ENCODE measurements at regions not wholly inside any gene's neighbourhood (a gene's known extent, or its start where the extent isn't known, plus 50 kb on each side); places are given as distances from the start of the nearest gene placed in this dataset.
"Not testable (repeated sequence)": the region's sequence is repeated elsewhere in the genome, so short reads cannot be mapped to it uniquely, and the experiment has no call there.

DNA sequence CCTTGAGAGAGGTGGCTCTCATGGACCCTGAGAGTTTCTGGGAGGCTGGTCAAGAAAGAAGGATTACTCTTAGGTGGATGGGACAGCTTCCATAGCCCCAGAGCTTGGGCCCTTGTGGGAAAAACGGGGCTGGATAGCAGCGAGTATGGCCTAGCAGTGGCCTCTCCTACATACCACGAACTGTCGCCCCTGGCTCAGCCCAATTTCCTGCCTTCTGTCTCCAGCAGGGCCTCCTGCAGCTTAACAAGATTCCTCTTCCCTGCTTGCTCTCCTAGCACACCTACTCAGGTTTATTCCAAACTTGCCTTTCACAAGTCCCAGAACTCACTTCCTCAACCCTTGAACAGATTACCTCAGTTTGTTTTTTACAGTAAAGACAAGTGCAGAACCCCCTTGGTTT is 139.7 kb upstream of the TPM1 start:
- no peak for TF ChIP-seq ZFX (IDR thresholded peaks at IDR 0.05)
- no peak for TF ChIP-seq CTCF (conservative IDR thresholded peaks at IDR 0.05)
- H3K27ac ChIP-seq: no peak overlapping the region

- no peak overlapping the region for H3K27ac ChIP-seq
- TF ChIP-seq CTCF (conservative IDR thresholded peaks at IDR 0.05) (no peak), ZFX (IDR thresholded peaks at IDR 0.05) (no peak)
These were observed 139.1 kb upstream of the TPM1 start for GRCh38 chr15:62903437-62903836.

DNA sequence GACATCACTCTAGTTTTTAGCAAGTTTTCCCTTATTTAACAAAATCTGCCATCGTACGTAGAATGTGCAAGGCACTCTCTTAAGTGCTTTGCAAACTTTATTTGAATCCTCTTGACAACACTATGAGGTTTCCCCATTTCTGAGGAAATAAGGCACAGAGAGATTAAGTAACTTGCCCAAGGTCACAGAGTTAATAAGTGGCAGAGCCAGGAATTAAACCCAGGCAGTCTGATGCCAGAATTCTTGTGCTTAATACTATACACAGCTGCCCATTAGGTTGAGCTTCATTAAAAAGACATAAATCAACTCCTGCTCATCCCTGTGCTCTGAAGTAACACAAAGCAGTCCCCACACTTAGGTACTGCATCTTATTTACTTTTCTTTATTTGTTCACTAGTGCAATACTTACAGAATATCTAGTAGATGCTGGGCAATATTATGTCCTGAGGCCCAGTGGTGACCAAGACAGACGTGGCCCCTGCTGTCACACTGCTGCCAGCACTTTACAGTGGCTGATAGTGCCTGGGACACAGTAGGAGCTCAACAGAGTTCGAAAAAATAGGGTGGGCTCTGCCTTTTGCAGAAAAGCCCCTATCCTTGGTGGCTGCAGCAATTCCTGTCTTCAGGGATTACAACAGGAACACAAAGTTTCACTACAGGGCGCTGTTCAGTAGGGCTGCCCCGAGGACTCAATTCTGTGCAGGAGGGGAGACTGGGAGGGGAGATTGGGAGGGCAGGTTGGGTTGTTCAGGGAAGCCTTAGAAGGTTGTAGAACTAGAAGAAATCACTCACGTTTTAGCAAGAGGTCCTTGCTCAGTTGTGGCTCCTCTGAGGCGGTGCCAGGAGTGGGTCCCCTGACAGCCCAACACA is 138.3 kb upstream of the TPM1 start:
- TF ChIP-seq CTCF (conservative IDR thresholded peaks at IDR 0.05) (peak; percentile 75), ZFX (IDR thresholded peaks at IDR 0.05) (no peak)
- no peak overlapping the region for H3K27ac ChIP-seq

DNA sequence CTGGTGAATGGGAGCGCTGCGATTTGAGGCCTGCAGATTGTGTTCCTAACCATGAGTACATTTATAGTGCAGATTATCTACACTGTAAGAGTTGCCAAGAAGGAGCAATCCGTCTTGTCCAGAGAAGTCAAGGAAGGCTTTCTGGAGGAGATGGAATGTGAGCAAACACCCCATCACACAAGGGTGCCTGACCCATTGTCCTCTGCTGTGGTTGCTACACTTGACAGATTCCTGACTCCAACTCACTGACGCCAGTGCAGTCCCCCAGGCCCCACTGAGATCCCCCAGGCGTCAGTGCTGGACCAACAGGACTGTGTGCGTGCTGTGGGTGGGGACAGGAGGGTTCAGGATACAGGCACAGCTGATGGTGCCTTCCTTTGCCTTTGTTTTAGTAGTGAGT is 135.9 kb upstream of the TPM1 start:
- H3K27ac ChIP-seq: no peak overlapping the region
- no peak for TF ChIP-seq ZFX (IDR thresholded peaks at IDR 0.05)
- TF ChIP-seq CTCF (conservative IDR thresholded peaks at IDR 0.05): no peak

DNA sequence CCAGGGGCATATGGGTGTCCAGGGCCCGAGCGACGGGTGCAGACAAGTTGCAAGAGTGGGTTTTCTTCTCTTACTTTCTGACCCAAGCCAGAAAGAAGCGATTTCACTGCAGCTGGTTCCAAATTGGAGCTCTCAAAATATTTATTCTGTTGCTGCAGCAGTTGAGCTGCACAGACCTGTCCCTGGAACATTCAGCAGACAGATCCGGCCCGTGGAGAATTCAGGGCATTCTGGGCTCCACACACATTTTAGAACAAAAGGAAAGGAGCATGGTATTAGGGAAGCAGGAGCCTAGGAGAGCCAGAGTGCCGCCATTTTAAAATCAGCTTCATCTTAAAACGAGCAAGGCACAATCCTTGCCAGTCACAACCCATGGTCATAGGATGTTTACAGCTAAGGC is 135.3 kb upstream of the TPM1 start:
- TF ChIP-seq ZFX (IDR thresholded peaks at IDR 0.05) (no peak), CTCF (conservative IDR thresholded peaks at IDR 0.05) (no peak)
- no peak overlapping the region for H3K27ac ChIP-seq

DNA sequence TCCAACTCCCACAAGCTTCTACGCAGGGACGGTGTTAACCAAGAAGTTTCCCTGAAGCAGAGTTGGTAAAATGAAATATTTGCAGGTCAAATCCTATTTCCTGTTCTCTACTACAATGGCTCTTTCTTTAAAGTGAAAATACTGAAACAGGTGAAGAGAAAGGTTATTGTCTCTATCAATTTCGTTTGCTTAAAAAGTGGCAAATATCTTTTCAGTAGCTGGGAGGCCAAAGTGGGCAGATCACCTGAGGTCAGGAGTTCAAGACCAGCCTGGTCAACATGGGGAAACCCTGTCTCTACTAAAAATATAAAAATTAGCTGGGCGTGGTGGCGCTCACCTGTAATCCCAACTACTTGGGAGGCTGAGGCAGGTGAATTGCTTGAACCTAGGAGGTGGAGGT is 134.2 kb upstream of the TPM1 start:
- not testable (repeated sequence) for H3K27ac ChIP-seq

DNA sequence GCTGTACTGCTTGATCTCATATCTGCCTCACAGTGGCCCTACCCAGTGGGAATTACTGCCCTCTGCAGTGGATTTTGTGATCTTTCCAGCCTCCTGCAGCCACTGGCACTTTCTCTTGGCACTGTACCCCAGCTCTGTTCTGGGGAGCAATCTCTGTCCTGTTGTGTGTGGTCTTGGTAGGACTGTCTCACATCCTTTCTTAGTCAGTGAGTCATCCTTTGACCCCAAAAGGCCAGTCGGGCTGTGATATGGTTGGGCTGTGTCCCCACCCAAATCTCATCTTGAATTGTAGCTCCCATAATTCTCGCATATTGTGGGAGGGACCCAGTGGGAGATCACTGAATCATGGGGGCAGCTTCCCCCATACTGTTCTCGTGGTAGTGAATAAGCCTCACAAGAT is 133.3 kb upstream of the TPM1 start:
- no peak overlapping the region for H3K27ac ChIP-seq
- TF ChIP-seq CTCF (conservative IDR thresholded peaks at IDR 0.05): no peak
- TF ChIP-seq ZFX (IDR thresholded peaks at IDR 0.05): no peak

DNA sequence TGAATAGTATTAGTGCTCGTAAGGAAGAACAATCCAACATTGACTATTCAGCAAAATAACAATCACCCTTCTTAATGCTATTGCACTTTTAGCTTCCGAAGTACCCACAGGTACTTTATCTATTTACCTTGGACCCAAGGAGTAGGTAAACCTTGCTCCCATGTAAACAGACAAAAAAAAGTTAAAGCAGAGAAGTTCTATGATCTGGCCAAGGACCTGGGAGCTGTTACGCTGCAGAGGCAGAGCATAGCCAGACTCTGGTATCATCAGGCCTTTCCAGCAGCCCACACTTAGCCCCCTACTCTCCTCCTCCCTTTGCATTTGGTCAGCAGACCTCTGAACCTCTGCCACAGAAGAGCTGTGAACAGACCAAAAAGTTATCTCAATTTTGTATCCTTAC is 130.3 kb upstream of the TPM1 start:
- H3K27ac ChIP-seq: no peak overlapping the region
- TF ChIP-seq CTCF (conservative IDR thresholded peaks at IDR 0.05): no peak
- no peak for TF ChIP-seq ZFX (IDR thresholded peaks at IDR 0.05)
